Coronary artery (tissue), 2 donors: ENCODE measurements at regions not wholly inside any gene's neighbourhood (a gene's known extent, or its start where the extent isn't known, plus 50 kb on each side); places are given as distances from the start of the nearest gene placed in this dataset.

Experiments
- DNase-seq: peaks from one replicate; pipeline ENCODE4 v3.0.0-alpha.2; 2017; ENCODE audit warnings: low spot score
- H3K27ac ChIP-seq, 2 donors: fragments of 200-600 bp; sonication (generic); one replicate each; pipeline ENCODE4 v1.5.1; 2016 to 2019
- H3K4me3 ChIP-seq: fragments of 200-600 bp; sonication (generic); 2 replicates; pipeline ENCODE4 v1.5.1; 2016; ENCODE audit warnings: mild to moderate bottlenecking, moderate library complexity
- CTCF ChIP-seq: fragments of 200-600 bp; sonication (generic); IDR thresholded peaks from one replicate; pipeline ENCODE4 v1.5.1; 2019; ENCODE audit warnings: antibody characterized with exemption

DNA sequence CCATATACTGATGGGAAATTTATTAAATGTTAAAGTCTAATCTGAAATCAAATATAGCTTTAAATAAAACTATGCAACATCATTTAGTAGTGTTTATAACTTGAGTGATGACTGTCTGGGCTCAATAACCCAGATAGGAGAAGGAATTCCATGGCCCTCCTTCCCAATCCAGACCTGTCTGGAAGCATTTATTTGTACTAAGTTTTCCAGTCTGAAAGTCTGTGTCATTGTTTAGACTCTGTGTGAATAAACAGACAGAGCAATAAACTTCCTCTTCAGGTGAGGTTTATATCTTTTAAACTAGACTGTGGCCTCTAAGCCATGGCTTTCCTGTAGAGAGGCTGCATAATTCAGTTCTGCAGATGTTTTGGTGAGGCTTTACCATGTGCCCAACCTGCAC, 176.4 kb downstream of the SOX4 start:
- H3K27ac ChIP-seq = peak overlapping the region; percentile 15 to 56
- no peak for DNase-seq
- no peak for TF ChIP-seq CTCF

DNA sequence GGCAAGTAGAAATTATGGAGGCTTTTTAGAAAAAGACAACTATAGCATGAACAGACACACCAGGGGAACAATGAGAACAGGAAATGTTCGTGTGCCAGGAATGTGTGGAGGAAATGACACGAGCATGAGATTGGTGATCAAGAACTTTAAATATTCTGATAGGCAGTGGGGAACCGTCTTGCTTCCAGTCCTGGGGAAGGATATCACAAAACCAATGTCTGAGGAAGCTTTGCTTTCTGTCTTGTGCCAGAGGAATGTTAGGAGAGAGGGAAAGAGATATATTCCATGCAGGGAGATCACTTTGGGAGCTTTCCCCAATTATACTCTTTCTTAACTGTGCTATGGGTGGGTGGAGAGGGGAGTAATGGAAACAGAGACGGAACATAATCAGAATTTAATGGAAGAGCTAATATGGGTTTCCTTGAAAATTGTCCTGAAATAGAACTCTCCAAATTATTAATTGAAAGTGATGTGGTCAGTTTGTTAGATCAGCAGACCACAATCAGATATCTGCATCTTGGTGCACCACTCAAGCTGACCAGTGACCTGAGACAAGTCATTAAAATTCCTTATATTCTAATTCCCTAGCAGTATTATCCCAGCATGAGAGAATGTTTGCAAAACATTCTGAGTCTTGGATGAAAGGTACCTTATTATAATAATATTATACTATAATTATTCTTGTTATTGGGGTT, 178.2 kb downstream of the SOX4 start:
- TF ChIP-seq CTCF = no peak
- no peak for DNase-seq
- Histone ChIP-seq H3K4me3 (no peak overlapping the region), H3K27ac (no peak overlapping the region)

More for the DNA sequence above, 176.4 kb downstream of the SOX4 start:
- H3K4me3 ChIP-seq = no peak overlapping the region

- no peak overlapping the region for H3K4me3 ChIP-seq
- no peak for DNase-seq
Observed at GRCh38 chr6:21772477-21772876, 178.9 kb downstream of the SOX4 start.

DNA sequence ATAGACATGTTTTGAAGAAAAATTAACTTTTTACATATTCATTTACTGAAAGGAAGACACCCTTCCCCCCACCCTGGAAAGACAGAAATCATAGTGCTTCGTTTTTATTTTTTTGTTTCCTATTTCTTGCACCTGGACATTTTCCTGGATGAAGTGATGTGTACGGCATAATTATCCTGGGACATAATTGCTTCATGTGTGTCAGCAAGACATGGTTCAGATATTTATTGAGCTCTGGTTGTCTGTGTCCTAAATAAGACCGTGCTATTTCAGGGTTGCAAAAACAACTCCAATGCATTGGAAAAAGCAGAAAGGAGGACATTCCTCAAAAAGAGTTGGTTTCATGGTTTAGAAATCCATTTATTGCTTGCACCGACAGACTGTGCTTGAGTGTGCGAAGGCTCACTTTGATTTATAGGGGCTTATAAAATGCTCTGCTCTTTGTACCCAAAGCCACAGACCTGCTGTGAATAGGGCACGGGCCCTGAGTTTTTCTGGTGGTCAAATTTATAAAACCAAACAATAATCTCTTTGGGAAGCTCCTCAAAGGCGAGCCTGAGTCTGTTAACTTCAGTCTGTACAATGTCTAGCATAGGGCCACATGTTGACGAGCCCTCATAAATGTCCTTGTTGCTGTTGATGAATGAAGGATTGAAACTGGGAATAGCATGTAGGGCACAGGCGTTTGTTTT, 179.5 kb downstream of the SOX4 start:
- no peak for DNase-seq
- no peak overlapping the region for H3K27ac ChIP-seq
- TF ChIP-seq CTCF = no peak
- no peak overlapping the region for H3K4me3 ChIP-seq

More at GRCh38 chr6:21772477-21772876, 178.9 kb downstream of the SOX4 start:
- H3K27ac ChIP-seq = no peak overlapping the region
- no peak for TF ChIP-seq CTCF

- no peak for DNase-seq
- no peak overlapping the region for H3K27ac ChIP-seq
- no peak overlapping the region for H3K4me3 ChIP-seq
- no peak for TF ChIP-seq CTCF
Observed at GRCh38 chr6:21773576-21773968, 180.0 kb downstream of the SOX4 start.

GRCh38 chr6:21777846-21778245, 184.3 kb downstream of the SOX4 start:
- no peak for TF ChIP-seq CTCF
- Histone ChIP-seq H3K4me3 (no peak overlapping the region), H3K27ac (no peak overlapping the region)
- no peak for DNase-seq

DNA sequence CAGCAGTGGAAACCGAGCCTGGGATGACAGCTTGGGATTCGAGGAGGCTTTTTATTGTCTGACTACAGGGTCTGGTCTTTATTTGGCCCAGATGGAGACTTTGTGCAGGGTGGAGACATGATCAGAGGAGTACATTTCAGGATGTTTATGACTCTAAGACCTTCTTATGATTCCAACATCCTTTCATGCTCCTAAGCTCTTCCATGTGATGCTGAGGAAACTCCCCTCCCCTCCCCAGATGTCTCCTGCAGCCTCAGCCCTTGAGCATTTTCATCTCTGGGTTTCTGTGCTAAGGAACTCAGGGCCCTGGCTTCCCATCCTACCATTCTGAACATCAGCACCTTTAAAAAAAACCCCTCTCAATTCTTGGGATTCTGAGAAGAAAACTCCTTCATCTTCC, 186.6 kb downstream of the SOX4 start:
- DNase-seq = no peak
- Histone ChIP-seq H3K27ac (no peak overlapping the region), H3K4me3 (no peak overlapping the region)
- TF ChIP-seq CTCF = no peak
